ENCODE measurements at regions not wholly inside any gene's neighbourhood (a gene's known extent, or its start where the extent isn't known, plus 50 kb on each side); places are given as distances from the start of the nearest gene placed in this dataset.

DNA sequence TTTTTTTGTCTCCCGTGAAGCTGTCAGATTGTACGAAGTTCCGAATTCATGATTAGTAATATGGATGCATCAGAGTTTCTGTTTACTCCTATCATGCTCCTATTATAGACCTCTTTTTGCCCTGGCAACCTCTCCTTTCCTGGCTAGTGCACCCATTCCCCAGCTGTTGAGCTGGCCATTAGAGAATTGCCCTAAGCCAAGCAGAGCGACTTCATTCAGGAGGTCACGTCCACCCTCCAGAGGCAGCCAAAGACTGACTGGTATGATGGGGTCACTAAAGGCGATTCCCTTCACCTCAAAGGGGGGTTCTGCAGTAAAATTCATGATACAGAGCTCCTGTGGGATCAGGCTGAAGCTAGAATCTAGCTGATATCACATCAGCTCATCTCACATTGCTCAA, 351.9 kb downstream of the BTBD3 start:
- no peaks in the 10 kb centered on the region for H3K4me1 Mint-ChIP-seq (ENCODE audit: insufficient read depth, unreplicated experiment)
- no peaks in the 10 kb centered on the region for H3K27me3 Mint-ChIP-seq (ENCODE audit: insufficient read depth, unreplicated experiment)
- TF ChIP-seq, protein P1, sequence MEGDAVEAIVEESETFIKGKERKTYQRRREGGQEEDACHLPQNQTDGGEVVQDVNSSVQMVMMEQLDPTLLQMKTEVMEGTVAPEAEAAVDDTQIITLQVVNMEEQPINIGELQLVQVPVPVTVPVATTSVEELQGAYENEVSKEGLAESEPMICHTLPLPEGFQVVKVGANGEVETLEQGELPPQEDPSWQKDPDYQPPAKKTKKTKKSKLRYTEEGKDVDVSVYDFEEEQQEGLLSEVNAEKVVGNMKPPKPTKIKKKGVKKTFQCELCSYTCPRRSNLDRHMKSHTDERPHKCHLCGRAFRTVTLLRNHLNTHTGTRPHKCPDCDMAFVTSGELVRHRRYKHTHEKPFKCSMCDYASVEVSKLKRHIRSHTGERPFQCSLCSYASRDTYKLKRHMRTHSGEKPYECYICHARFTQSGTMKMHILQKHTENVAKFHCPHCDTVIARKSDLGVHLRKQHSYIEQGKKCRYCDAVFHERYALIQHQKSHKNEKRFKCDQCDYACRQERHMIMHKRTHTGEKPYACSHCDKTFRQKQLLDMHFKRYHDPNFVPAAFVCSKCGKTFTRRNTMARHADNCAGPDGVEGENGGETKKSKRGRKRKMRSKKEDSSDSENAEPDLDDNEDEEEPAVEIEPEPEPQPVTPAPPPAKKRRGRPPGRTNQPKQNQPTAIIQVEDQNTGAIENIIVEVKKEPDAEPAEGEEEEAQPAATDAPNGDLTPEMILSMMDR (IDR thresholded peaks at IDR 0.05; ENCODE audit: unreplicated experiment), result no peak
- no peaks in the 10 kb centered on the region for H3K36me3 Mint-ChIP-seq (ENCODE audit: insufficient read depth, unreplicated experiment)
- no peak overlapping the region for H3K4me3 Mint-ChIP-seq (ENCODE audit: unreplicated experiment)
- no TSS peak for BruUV-seq (replicated peaks)
- H3K27ac Mint-ChIP-seq (ENCODE audit: low read depth, unreplicated experiment), result no peak overlapping the region
- intact Hi-C loops (cut with micrococcal nuclease), result no loop called here
- POLR2A ChIA-PET, result no interaction called here
- CTCF ChIA-PET, result interaction anchor here (0.5 to 0.8 kb wide), 2 partner anchors 10 to 564 kb away, joined by 3 read pairs; no protein-coding TSS in a partner anchor
- no peak for DNase-seq (ENCODE audit: unreplicated experiment)
- peaks cover 36% of the 10 kb centered on the region for H3K9me3 Mint-ChIP-seq (ENCODE audit: unreplicated experiment)

DNA sequence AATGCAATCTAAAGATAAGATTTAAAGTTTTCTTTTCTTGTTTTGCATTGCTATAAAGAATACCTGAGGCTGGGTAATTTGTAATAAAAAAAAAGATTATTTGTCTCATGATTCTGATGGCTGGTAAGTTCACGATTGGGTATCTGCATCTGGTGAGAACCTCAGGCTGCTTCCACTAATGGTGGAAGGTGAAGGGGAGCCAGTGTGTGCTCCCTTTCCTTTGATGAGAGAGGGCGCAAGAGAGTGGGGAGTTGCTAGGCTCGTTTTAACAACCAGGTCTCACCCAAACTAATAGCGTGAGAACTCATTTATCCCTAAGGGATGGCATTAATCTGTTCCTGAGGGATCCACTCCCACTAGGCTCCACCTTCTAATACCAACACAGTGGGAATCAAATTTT, 353.2 kb downstream of the BTBD3 start:
- H3K4me3 Mint-ChIP-seq (ENCODE audit: unreplicated experiment), result no peak overlapping the region
- intact Hi-C loops (cut with micrococcal nuclease), result no loop called here
- H3K9me3 Mint-ChIP-seq (ENCODE audit: unreplicated experiment), result peaks cover 24% of the 10 kb centered on the region
- H3K4me1 Mint-ChIP-seq (ENCODE audit: insufficient read depth, unreplicated experiment), result no peaks in the 10 kb centered on the region
- BruUV-seq (replicated peaks), result no TSS peak
- POLR2A ChIA-PET, result no interaction called here
- H3K27ac Mint-ChIP-seq (ENCODE audit: low read depth, unreplicated experiment), result no peak overlapping the region
- no peaks in the 10 kb centered on the region for H3K27me3 Mint-ChIP-seq (ENCODE audit: insufficient read depth, unreplicated experiment)
- CTCF ChIA-PET, result no interaction called here
- TF ChIP-seq, protein P1 (IDR thresholded peaks at IDR 0.05; ENCODE audit: unreplicated experiment), result no peak
- DNase-seq (ENCODE audit: unreplicated experiment), result peak; percentile 3
- no peaks in the 10 kb centered on the region for H3K36me3 Mint-ChIP-seq (ENCODE audit: insufficient read depth, unreplicated experiment)

DNA sequence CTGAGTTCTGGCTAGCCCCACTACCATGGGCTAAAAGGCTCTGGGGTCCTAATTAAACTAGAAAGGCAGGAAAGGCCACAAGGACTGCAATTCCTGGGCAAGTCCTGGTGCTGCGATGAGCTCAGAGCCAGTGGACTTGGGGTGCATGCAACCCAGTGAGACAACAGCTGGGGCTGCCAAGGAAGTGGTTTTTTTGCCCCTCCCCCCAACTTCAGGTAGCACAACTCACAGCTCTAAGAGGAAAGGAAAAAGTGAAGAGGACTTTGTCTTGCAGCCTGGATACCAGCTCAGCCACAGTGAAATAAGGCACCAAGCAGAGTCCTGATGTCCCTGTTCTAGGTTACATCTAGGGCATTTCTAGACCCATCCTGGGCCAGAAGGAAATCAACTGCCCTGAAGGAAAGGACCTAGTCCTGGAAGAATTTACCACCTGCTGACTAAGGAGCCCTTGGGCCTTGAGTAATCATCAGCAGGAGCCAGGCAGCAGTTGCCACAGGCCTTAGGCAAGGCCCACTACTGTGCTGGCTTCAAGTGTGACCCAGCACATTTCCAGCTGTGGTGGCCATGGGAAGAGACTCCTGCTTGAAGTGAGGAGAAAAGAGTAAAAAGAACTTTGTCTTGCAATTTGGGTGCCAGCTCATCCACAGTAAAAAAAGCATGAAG, 358.4 kb downstream of the BTBD3 start:
- TF ChIP-seq, protein P1 (IDR thresholded peaks at IDR 0.05; ENCODE audit: unreplicated experiment), result no peak
- Mint-ChIP-seq H3K36me3 (ENCODE audit: insufficient read depth, unreplicated experiment) (no peaks in the 10 kb centered on the region), H3K27ac (ENCODE audit: low read depth, unreplicated experiment) (no peak overlapping the region), H3K9me3 (ENCODE audit: unreplicated experiment) (peaks cover 34% of the 10 kb centered on the region), H3K4me1 (ENCODE audit: insufficient read depth, unreplicated experiment) (no peaks in the 10 kb centered on the region), H3K4me3 (ENCODE audit: unreplicated experiment) (no peak overlapping the region), H3K27me3 (ENCODE audit: insufficient read depth, unreplicated experiment) (no peaks in the 10 kb centered on the region)
- no TSS peak for BruUV-seq (replicated peaks)
- DNase-seq (ENCODE audit: unreplicated experiment), result peak; percentile 17
- POLR2A ChIA-PET, result no interaction called here
- CTCF ChIA-PET, result interaction anchor here (0.6 kb wide), 1 partner anchor 54 kb away, joined by 3 read pairs; no protein-coding TSS in a partner anchor
- intact Hi-C loops (cut with micrococcal nuclease), result no loop called here

DNA sequence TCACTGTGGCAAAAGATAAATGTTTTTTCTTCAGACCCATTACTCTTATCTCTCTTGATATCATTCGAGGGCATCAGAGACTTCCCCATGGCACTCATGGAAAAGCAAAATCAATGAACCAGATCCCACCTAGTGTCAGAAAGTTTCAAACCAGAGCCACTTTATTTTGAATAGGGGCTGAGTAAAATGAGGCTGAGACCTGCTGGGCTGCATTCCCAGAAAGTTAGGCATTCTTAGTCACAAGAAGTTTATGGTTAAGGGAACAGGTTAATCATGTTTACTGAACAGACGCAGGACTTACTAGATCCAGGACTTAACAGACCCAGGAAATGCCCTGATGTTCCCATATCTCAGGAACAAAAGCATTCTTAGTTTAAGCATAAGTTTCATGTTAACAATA, 369.9 kb downstream of the BTBD3 start:
- H3K27ac Mint-ChIP-seq (ENCODE audit: low read depth, unreplicated experiment), result no peak overlapping the region
- ChIA-PET CTCF (interaction anchor here (0.7 kb wide), 2 partner anchors 70 to 1345 kb away, joined by 3 read pairs; no protein-coding TSS in a partner anchor), POLR2A (no interaction called here)
- no peak overlapping the region for H3K4me3 Mint-ChIP-seq (ENCODE audit: unreplicated experiment)
- intact Hi-C loops (cut with micrococcal nuclease), result no loop called here
- peaks cover 42% of the 10 kb centered on the region for H3K9me3 Mint-ChIP-seq (ENCODE audit: unreplicated experiment)
- no peaks in the 10 kb centered on the region for H3K27me3 Mint-ChIP-seq (ENCODE audit: insufficient read depth, unreplicated experiment)
- DNase-seq (ENCODE audit: unreplicated experiment), result peak; percentile 4
- H3K4me1 Mint-ChIP-seq (ENCODE audit: insufficient read depth, unreplicated experiment), result no peaks in the 10 kb centered on the region
- no peaks in the 10 kb centered on the region for H3K36me3 Mint-ChIP-seq (ENCODE audit: insufficient read depth, unreplicated experiment)
- BruUV-seq (replicated peaks), result no TSS peak
- TF ChIP-seq, protein P1 (IDR thresholded peaks at IDR 0.05; ENCODE audit: unreplicated experiment), result no peak

Data from MCF 10A (cell line).